HG03342 (cell line): ENCODE measurements at regions not wholly inside any gene's neighbourhood (a gene's known extent, or its start where the extent isn't known, plus 50 kb on each side); places are given as distances from the start of the nearest gene placed in this dataset.
"Not testable (repeated sequence)": the region's sequence is repeated elsewhere in the genome, so short reads cannot be mapped to it uniquely, and the experiment has no call there.

Experiments
- ATAC-seq: cut with Tn5 transposase; IDR thresholded peaks from one replicate; pipeline ENCODE4 v1.9.1; 2021; ENCODE audit warnings: mild to moderate bottlenecking, moderate library complexity; ENCODE audit not compliant: unreplicated experiment

DNA sequence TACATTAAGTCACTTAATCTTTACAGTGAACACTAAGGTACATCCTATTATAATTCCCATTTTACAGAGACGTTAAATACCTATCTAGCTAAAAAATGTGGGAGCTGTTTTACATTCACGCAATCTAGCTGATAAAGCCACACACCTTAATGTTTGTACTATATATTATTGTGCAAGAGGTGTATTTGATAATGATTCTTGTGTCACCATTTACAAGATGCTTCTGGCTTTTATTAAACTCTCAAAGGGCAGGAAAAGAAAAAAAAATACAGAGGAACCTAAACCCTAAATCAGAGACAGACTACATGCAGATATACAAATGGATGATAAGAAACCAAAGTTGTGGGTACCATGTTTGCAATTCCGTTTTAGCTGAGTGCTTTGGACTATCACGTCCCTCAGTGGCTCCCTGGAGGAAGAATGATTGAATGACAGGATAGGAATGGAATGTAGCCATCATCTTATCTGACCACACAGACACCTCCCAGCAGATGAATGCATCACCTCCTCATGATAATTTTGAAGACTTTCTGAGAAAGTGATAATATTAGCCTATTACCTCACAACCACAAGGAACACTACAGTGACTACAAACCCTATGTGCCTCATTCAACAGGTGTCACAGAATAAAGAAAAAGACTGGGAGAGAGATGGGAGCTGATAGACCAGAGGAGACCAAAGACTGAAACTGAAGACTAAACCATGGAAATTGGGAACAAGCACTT, 230.5 kb upstream of the SERP2 start:
- no peak for ATAC-seq

DNA sequence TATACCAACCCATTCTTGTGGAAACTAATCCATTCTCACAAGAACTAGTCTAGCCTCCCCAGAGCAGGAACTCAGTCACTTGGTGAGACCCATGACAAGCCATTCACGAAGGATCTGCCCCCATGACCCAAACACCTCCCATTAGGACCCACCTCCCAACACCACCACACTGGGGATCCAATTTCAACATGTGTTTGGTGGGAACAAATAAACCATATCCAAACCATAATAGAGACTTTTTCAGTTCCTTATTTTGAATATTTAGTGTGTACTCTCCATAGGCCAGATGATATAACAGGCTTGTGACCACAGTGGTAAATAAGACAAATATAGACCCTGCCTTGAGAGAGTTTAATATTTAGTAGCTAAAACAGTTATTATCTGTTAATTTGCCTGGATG, 227.5 kb upstream of the SERP2 start:
- no peak for ATAC-seq

DNA sequence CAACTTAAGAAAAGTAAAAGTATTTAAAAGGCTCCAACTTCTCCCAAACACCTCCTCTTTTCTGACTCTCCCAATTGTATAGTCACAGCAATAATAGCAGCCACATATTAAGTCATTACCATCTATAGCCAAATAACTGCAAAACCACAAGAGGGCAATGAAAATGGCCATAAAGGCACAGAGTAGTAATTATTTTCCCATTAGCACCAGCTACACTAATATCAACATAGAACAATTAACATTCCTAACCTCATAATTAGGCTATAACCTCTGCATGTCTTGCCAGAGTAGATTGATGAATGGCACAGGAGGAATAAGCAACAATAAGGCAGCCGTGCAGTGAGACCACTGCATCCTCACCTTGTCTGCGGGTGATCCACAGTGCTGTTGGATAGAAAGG, 226.4 kb upstream of the SERP2 start:
- no peak for ATAC-seq

DNA sequence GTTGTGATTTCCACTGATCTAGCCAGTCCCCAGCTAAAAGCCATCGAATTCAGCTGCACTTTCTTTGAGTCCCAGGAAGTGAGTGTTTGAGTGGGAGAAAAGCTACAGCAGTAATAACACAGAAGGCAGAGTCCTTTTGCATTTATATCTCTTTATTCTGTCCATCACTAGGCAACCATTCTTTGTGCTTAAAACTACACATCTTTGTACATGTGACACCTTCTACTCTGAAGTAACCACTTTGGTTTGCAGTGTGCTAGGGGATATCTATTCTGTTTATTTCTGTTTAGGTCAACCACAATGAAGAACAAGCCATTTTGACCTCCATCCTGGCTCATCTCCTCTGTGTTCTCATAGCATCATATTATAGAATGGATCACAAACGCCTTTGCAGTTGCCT, 226.0 kb upstream of the SERP2 start:
- ATAC-seq = no peak

DNA sequence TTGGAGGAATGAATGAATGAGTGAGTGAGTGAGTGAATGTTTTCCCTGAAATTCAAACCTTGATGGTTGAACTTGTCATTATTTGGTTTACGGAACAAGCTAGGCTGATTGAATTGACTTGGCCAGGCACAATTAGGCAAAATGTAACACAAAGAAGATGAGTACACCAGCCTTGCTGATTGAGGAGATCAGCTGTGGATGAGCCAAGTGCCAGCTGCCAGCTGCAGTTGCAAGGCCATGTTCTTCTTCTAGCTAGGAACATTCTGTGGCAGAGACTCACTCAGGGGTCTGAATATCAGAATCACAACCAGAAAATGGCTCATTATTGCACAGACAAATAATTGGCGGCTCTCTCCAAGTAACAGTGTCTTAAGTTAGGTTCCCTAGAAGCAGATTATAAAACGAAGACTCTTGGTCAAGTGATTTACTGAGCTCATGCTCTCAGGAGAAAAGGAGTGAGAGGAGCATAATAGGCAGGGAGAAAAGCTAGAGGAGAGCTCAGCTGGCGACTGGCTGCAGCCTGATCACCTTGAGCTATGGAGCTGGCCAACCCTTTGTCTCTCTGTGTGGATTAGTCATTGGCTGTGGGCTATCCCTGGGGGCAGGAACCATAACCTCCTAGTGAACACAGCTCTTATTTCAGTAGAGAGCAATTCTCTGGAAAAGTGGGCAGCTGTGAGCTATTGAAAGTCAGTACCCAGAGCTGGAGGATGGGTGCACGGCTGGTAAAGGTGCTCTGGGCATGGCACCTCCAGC, 225.3 kb upstream of the SERP2 start:
- ATAC-seq = no peak

DNA sequence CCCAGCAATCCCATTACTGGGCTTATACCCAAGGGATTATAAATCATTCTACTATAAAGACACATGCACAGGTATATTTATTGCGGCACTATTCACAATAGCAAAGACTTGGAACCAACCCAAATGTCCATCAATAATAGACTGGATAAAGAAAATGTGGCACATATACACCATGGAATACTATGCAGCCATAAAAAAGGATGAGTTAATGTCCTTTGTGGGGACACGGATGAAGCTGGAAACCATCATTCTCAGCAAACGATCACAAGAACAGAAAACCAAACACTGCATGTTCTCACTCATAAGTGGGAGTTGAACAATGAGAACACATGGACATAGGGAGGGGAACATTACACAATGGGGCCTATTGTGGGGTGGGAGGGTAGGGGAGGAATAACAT, 224.4 kb upstream of the SERP2 start:
- ATAC-seq = not testable (repeated sequence)

DNA sequence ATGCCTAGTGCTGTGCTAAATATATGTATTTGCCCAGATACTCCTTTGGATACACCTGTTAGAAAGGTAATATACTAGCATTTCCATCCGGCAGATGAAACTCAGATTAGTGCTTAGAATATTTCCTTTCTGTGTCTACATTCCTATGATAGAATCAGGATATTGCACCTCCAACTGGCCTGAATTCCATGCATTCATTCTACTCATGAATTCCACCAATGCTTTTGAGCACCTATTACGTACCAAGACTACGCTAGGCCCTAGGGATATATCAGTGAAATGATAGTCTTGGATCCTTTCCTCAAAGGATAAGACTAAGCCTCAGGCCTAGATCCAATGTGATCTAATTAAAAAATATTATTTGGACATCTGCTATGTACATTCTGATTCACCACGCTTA, 223.8 kb upstream of the SERP2 start:
- ATAC-seq = no peak

DNA sequence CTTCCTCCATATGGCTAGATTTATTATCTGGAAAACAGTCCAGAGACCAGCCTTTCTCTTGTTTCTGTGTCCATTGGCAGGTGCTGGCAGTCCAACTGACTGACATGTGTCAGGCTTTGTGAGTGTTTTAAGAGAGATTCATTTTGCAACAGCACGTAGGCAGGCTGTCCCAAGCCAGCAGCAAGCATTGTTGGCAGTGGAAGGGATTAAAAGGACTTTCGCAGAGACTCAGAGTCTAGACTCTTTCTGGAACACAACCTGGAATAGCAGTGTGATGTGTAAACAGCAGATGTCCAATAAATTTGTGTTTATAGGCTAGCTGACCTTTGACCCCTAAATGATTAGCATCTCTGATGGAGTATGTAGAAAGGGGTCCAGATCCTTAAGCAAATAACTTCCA, 222.2 kb upstream of the SERP2 start:
- no peak for ATAC-seq

DNA sequence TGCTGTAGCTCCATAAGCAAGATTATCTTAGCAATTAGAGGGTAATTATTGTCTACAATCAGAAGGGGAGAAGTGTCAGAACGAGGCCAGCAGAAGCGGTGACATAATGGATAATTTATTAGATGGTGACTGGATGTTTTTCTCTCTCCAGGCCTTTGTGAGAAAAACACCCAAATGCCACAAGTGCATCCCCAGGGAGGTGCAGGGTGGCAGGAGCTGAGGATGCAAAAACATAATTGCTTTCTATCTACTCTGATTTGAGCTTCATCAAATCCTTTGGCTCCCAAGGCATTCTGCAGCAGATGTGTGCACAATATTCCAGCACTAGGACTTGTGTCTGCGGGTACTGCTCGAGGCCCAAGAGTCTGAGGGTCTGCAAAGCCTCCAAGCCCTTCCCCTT, 220.1 kb upstream of the SERP2 start:
- ATAC-seq = no peak

DNA sequence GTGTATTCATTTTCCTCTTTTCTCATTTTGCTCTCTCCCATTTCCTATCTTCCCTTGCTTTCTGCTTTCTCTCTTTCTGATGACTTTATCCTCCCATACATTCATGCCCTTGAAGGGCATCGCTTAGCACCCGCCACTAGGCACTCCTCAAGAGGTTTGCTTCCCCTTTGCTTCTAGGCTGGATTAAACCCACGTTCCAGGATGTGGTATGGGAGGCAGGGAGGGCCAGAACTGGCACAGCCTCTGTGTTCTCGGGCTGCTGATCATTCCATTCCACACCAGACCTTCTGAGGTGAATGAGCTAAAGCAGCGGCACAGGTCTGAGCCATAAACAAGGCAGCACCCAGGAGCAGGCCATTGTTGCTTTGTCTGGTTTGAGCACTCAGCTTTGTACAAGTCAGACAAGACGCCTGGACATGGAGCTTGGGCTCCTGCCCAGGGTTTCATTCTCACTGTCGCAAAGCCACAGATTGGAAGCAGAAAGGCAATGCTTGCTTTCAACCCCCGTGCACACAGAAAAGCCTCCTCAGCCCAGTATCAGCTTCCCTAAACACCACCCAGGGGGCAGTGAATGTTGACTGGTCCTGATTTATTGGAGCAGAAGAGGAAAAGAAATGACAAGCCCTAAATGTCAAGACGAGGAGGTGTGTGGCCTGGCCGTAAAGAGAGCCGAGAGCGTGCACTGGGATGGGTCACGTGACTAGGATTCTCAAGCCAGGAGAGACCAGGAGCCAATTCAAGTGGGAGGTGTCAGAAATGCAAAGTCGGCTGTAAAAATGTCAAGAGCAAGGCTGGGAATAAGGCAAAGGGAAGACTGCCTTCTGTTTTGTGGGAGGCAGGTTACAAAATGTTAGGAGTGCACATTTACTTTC, 218.0 kb upstream of the SERP2 start:
- no peak for ATAC-seq

DNA sequence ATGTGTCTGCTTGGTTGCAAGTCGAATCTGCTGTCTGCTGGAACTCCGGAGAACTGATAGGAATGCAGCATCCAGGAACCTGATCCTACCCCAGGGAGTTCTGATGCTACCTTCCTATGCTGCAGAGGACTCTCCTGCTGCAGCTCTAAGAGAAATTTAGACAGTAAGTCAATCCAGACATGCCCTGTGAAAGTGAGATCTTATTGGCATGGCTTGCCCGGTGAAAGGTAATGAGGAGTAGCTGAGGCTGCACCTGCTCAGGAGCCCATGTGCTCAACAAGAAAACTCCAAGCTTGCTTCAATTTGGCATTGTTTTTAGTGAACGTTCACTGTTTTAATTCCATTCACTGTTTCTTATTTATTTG, 217.3 kb upstream of the SERP2 start:
- no peak for ATAC-seq

DNA sequence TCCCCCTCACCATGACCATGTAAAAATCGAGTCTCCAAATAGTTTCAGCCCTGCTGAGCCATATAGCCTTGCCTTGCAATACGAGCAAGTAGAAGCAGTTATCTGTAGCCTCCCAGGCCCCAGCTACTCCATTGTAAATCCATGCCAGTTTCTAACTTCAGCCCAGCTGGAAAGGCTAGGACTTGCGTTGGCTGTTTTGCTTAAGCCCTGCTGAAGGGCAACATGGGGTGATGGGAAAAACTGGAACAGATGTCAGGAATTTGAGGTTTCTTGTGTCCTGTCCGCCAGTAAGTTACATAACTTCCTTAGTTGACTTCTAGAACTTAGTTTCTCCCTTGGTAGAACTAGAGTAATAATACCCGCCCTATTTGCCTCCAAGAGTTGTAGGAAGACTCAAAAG, 216.0 kb upstream of the SERP2 start:
- ATAC-seq = no peak

DNA sequence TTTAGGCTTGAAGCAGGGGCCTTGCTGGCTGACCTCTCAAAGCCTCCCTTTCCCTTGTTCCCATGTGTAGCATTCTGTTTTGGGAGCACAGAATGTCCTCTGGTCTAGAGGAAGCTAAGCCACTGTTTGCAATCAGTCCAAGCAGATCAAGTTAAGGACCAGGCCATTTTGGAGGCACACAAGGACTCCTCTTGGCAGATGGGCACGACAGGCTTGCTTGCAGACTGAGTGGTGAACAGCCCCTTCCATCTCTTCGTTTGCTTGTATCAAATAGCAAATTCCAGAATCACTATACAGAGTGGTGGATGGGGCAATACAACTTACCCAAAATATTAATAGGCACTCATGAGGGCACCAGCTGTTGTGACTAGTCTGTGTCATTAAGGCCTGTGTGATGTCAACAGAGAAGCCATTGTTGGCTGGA, 215.5 kb upstream of the SERP2 start:
- ATAC-seq = no peak

DNA sequence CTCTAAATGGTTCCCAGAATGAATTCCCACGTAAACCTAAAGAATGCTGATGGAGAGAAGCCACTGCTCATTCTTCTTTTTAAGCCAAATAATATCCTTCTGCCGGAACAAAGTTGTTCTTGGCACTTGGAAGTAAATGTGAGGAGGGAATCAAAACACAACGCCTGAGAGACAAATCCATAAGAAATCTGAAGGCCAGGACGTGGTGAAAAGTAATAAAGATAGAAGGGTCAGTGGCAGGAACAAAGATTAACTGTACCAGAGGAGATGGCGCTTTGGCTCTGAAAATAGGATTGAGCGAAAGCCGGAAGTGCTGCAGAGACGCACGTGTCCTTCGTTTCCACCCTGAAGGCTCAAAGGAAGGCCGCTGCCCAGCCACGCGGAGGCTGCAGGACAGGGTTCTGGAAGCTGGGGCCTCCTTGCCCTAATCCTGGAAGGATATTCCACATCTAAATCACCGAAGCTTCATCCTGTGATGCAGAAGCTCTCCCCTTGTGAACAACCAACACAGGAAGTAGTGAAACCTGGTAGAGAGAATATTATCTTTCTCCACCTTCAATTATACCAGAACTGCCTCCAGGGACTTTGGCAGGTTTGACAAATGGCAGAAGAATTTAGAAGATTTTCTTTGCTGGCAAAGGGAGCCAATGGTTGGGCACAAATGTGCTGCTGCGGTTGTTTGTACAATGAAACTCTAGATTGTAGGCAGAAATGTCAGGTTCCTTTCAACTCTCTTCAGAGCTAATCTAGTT, 214.6 kb upstream of the SERP2 start:
- ATAC-seq = no peak

DNA sequence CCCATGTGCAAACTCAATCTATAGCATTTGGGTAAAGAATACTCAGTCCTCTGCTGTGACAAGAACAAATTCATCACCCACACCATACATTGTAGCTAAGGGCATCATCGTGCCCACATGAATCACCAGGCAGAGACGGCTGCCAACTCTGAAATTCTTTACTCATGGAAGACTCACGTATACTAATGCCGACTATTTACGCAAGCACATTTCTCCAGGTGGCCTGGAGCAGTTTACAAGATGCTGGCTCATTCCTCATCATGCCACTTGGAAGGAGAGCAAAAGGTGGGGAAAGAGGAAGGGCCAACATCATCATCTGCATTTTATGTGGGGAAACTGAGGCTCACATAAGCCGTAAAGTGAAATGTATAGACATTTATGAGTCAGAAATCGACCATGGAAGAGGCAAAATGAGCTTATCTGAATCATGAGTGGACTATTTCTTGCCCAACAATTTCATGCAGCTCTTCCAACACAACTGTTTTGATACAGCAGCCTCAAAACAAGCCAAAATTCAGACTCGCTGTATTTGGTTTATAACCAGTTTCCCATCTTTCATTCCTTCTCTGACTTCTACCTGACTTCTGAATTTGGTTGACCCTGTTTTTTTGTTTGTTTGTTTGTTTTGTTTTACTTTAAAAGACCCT, 213.9 kb upstream of the SERP2 start:
- no peak for ATAC-seq

DNA sequence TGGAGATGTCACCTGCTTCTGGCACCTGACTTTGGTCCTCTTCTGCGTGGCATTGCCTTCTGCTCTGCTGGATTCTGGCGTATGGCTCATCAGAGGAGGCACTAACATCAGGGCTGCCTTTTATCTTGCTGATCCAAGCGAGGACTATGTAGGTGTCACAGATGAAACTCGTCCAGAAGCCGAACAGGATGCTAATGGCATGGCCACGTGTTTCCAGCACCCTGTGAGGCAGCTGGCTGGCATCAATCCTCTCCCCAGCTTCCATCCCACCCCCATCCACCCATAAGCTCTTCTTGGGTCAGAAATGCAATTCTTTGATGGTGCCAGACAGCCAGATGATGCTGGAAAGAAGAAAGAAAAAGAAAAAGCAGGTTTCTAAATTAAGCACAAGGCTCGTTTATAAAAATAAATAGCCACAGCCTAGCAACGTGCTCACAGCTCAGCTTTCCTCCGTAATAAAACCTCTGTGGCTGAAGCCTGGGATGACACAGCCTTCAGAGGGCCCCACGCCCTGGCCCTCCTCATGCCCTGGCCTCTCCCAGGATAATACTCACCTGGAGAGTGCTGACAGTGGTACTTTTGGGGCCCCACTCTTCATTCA, 212.9 kb upstream of the SERP2 start:
- ATAC-seq = no peak

DNA sequence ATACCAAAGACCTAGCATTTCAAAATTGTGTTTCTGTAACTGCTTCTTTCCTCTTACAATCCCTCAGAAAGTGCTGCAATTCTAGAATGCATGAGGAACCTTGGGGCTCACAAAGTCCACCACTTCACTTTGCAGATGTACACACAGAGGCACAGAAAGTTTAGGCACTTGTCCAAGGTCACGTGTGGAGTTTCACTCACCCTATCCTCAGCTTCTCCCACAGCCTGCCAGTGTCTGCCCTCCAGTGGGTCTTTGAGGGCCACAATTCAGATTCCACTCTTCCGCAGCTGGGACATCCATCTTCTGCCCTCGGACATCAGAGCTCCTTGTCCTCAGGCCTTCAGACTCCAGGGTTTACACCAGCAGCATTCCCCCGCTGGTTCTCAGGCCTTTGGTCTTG, 210.5 kb upstream of the SERP2 start:
- no peak for ATAC-seq

DNA sequence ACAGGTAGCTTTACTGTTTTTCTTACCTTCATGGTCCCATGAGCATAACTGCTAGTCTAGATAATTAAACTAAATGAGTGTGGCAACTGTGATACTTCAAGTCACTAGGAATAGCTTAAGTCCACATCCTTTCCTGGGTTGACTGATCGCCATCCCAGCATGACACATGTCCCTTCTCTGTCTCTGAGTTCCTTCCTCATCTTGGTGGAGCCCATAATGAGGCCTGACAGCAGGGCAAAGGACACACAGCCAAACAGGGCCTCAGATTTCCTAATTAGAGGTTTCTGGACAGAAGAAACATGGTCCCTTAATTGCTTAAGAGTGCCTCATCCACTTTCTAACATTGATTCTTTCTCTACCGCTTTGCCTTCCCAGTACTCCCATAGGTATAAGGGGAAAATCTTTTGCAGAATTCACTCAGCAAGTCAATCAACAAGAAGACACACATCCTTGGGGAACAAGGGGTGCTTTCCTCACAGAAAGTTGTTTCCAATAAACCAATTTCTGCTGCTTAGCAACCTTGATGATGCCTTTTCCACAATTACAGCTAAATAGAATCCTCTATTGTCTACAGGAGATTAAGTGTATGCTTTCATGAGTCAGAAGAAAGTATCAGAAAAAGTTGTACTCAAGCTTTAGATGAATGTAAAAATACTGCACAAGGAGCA, 208.3 kb upstream of the SERP2 start:
- ATAC-seq = no peak

DNA sequence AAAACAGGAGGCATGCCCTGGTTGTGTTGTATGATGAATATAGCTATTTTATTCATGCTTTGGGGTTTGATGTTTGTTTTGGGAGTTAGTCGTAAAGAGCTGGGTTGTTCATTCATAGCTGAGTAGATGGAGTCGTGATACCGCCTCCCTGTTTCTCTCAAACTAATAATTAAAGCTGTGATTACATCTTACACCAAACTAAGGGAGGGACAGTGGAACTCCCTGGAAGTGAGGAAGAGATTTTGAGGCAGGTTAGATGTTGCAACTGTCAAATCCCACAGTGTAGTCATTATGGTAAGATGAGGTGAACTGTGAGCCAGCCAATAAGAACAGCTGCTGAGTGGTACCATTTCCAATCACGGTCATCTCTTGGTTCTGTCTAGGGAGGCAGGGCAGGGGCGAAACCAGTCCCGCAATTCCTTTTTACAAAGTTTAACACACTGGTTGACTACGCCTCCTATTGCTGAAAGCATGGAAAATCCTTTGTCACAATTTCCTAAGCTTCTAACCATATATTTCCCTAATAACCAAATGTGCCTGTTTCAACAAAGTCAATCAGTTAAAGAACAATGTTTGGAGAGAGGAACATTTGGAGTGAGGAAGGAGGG, 207.6 kb upstream of the SERP2 start:
- ATAC-seq = no peak
